ENCODE measurements at regions not wholly inside any gene's neighbourhood (a gene's known extent, or its start where the extent isn't known, plus 50 kb on each side); places are given as distances from the start of the nearest gene placed in this dataset.

DNA sequence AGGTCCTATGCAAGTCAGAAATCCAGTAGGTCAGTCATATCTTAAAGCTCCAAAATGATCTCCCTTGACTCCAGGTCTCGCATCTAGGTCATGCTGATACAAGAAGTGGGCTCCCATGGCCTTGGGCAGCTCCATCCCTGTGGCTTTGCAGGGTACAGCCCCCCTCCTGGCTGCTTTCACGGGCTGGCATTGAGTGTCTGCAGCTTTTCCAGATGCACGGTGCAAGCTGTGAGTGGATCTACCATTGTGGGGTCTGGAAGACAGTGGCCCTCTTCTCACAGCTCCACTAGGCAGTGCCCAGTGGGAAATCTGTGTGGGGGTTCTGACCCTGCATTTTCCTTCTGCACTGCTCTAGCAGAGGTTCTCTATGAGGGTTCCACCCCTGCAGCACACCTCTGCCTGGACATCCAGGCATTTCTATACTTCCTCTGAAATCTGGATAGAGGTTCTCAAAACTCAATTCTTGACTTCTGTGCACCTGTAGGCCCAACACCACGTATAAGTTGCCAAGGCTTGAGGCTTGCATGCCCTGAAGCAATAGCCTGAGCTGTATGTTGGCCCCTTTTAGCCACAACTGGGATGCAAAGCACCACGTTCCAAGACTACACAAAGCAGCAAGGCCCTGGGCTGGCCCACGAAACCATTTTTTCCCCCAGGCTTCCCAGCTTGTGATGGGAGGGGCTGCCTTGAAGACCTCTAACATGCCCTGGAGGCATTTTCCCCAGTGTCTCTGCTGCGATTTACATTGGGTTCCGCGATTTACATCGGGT is 472.7 kb downstream of the NPHP4 start:
- H3K36me3 ChIP-seq (ENCODE audit: insufficient read depth, low read depth, low read length), result no peaks in the 10 kb centered on the region
- H3K27ac ChIP-seq (ENCODE audit: low read length), result no peak overlapping the region
- H3K9me3 ChIP-seq (ENCODE audit: insufficient read depth, low read depth, low read length), result no peaks in the 10 kb centered on the region

DNA sequence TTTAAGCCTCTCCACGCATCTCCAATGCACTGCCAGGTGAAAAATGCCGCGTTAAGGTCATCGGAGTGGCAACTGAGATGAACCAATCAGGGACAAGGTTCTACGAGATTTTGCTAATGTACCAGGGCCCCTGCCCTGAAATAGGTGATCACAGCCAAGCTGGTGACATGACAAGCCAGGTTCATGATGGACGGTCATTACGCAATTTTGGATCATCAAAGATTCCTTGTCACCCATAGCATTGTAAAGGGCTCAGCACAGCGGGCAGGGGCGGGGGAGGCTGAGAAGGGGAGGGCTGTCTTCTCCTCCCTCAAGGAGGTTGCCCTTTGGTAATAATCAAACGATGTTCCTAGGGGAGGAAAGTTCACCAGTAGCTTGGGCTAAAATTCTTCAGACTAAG is 475.5 kb downstream of the NPHP4 start:
- H3K36me3 ChIP-seq (ENCODE audit: insufficient read depth, low read depth, low read length), result no peaks in the 10 kb centered on the region
- H3K27ac ChIP-seq (ENCODE audit: low read length), result no peak overlapping the region
- no peaks in the 10 kb centered on the region; the same call in 1 of the 2 replicates for H3K27me3 ChIP-seq (ENCODE audit: insufficient read depth, low read length)
- no peak overlapping the region for H3K9ac ChIP-seq (ENCODE audit: low read depth, low read length)
- H3K4me1 ChIP-seq (ENCODE audit: insufficient read depth, low read length), result no peaks in the 10 kb centered on the region
- H3K4me3 ChIP-seq (ENCODE audit: low read length), result no peak overlapping the region
- H3K9me3 ChIP-seq (ENCODE audit: insufficient read depth, low read depth, low read length), result no peaks in the 10 kb centered on the region

More for the DNA sequence above, 472.7 kb downstream of the NPHP4 start:
- H3K4me1 ChIP-seq (ENCODE audit: insufficient read depth, low read length), result no peaks in the 10 kb centered on the region
- H3K9ac ChIP-seq (ENCODE audit: low read depth, low read length), result no peak overlapping the region
- H3K4me3 ChIP-seq (ENCODE audit: low read length), result no peak overlapping the region
- peaks cover 5% of the 10 kb centered on the region; the same call in 1 of the 2 replicates for H3K27me3 ChIP-seq (ENCODE audit: insufficient read depth, low read length)

DNA sequence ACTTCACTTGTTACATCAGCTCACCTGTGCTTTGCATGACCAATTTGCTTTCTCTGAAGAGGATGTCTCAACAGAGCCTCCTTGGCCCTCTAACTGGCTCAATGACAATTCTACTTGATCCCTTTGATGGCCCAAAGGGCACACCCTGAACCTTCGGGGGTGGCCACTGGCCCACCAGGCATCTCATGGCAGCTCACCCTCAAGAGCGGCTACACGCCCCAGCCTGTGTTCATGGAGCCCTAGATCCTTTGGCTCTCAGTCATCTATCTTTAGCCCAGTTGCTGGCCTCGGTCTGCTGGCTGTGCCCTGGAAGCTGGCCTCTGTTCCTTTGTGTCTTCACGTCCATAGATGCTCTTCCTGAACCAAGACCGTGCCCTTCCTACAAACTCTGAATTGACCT is 476.7 kb downstream of the NPHP4 start:
- no peaks in the 10 kb centered on the region for H3K9me3 ChIP-seq (ENCODE audit: insufficient read depth, low read depth, low read length)
- H3K9ac ChIP-seq (ENCODE audit: low read depth, low read length), result no peak overlapping the region
- peaks cover 10% of the 10 kb centered on the region; the same call in 1 of the 2 replicates for H3K27me3 ChIP-seq (ENCODE audit: insufficient read depth, low read length)
- no peaks in the 10 kb centered on the region for H3K36me3 ChIP-seq (ENCODE audit: insufficient read depth, low read depth, low read length)
- no peaks in the 10 kb centered on the region for H3K4me1 ChIP-seq (ENCODE audit: insufficient read depth, low read length)
- H3K27ac ChIP-seq (ENCODE audit: low read length), result no peak overlapping the region
- H3K4me3 ChIP-seq (ENCODE audit: low read length), result no peak overlapping the region

DNA sequence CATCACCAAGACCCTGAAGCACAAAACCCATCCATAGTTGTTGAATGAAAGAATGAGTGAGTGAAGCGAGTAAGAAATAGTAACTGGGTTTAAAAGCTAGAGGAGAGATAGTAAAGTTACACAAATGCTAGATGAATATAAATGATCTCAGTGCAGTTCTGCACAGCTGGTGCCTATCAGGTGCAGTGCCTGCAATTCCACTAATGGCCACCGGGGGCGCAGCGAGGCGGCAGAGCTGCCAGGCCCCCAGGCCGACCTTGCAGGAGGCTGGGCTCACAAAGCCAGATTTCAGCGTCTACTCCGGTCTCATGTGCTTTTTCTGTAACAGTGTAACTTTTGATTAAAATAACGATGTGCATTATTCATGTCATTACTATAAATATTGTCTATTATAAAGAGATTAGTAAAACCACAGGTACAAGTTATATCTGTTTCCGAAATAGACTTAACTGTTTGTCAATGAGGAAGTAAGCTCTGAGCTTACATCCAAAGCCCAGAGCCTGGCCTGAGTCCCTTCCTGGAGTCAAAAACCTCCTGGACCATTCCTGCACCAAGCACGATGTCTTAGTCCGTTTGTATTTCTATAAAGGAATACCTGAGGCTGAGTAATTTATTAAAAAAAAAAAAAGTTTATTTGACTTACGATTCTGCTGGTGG is 477.6 kb downstream of the NPHP4 start:
- Histone ChIP-seq H3K27me3 (ENCODE audit: insufficient read depth, low read length) (peaks cover 10% of the 10 kb centered on the region; the same call in 1 of the 2 replicates), H3K9ac (ENCODE audit: low read depth, low read length) (no peak overlapping the region), H3K9me3 (ENCODE audit: insufficient read depth, low read depth, low read length) (no peaks in the 10 kb centered on the region), H3K27ac (ENCODE audit: low read length) (no peak overlapping the region), H3K36me3 (ENCODE audit: insufficient read depth, low read depth, low read length) (no peaks in the 10 kb centered on the region), H3K4me3 (ENCODE audit: low read length) (no peak overlapping the region), H3K4me1 (ENCODE audit: insufficient read depth, low read length) (no peaks in the 10 kb centered on the region)

DNA sequence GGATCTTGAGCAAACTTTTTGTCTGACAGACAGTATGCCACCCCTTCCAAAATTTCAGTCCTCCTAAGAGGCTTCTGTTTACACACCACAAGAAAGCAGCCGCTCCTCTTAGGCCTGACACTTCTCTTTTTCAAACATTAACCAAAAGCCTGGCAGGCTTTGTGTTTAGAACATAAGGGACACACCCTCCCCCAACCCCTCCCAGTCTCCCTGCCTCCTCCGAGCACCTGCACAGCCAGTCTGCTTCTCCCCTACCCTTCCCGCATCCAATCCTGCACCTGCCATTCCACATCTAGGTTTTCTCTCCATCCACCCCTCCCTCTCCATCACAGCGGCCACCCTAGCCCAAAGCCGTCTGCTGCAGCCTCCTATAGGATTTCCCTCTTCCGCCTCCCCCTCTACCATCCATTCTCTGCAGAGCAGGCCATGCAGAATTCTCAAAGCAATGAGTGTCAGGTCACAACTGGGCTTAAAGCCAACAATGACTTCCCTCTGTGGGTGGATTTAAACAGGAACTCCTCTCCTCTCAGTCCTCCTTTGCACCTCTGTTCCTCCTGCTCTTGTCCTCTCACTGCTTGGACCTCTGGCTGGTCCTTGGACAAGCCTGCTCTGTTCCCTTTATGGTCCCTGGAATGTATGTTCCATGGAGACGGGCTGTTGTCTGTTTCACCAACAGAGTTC is 478.2 kb downstream of the NPHP4 start:
- H3K4me1 ChIP-seq (ENCODE audit: insufficient read depth, low read length), result no peaks in the 10 kb centered on the region
- no peak overlapping the region for H3K4me3 ChIP-seq (ENCODE audit: low read length)
- no peak overlapping the region for H3K27ac ChIP-seq (ENCODE audit: low read length)
- H3K36me3 ChIP-seq (ENCODE audit: insufficient read depth, low read depth, low read length), result no peaks in the 10 kb centered on the region
- H3K27me3 ChIP-seq (ENCODE audit: insufficient read depth, low read length), result peaks cover 10% of the 10 kb centered on the region; the same call in 1 of the 2 replicates
- no peaks in the 10 kb centered on the region for H3K9me3 ChIP-seq (ENCODE audit: insufficient read depth, low read depth, low read length)
- no peak overlapping the region for H3K9ac ChIP-seq (ENCODE audit: low read depth, low read length)

DNA sequence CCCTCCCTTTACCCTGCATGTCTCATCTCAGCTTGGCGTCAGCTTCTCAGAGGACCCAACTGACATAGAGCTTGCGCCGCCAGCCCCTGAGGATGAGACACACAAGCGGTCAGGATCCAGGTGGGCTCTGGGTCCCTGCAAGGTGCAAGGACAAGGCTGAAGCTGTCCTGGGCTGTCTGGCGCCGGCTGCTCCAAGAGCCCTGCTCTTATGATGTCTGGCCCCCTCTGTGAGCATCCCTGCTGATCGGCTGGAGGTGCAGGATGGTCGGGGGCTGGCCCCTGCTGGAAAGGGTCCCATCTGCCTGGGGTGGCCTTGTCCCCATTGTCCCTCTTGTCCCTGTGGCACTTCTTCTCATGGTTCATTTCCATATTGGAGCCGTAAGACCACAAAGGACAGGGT is 479.0 kb downstream of the NPHP4 start:
- no peak overlapping the region for H3K9ac ChIP-seq (ENCODE audit: low read depth, low read length)
- H3K27ac ChIP-seq (ENCODE audit: low read length), result no peak overlapping the region
- no peak overlapping the region for H3K4me3 ChIP-seq (ENCODE audit: low read length)
- H3K4me1 ChIP-seq (ENCODE audit: insufficient read depth, low read length), result no peaks in the 10 kb centered on the region
- no peaks in the 10 kb centered on the region for H3K9me3 ChIP-seq (ENCODE audit: insufficient read depth, low read depth, low read length)
- H3K36me3 ChIP-seq (ENCODE audit: insufficient read depth, low read depth, low read length), result no peaks in the 10 kb centered on the region
- peaks cover 10% of the 10 kb centered on the region; the same call in 1 of the 2 replicates for H3K27me3 ChIP-seq (ENCODE audit: insufficient read depth, low read length)

DNA sequence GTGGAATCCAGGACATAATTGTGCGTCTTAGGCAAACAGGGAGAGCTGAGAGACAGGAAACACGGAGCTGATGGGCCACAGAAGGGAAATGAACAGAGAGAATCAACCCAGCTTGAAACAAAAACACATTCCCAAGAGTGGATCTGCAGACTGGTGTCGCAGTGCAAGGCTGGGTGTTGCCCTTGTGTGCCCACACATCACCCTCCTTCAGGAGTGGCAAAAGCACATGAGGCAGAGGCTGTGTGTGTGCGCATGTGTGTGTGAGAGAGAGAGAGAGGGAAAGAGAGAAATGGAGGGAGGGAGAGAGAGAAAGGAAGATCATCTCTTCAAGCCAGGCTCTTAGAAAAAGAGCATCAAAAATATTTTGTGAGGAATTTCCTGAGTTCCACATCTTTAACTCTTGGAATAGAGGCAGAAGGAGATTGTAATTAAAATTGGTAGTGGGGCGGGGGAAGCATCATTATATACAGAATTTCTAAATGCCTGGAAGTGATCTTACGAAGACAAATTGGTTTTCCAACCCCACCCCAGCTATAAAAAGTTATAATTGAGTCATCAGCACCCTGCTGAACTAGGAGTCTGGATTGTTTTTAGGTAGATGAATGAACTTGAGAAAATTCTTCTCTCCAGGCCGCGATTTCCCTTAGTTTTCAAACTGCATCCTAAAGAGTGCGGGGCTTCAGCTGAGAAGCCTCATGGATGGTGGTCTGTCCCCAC is 480.7 kb downstream of the NPHP4 start:
- H3K4me1 ChIP-seq (ENCODE audit: insufficient read depth, low read length), result no peaks in the 10 kb centered on the region
- H3K4me3 ChIP-seq (ENCODE audit: low read length), result no peak overlapping the region
- H3K9me3 ChIP-seq (ENCODE audit: insufficient read depth, low read depth, low read length), result no peaks in the 10 kb centered on the region
- no peak overlapping the region for H3K27ac ChIP-seq (ENCODE audit: low read length)
- no peak overlapping the region for H3K9ac ChIP-seq (ENCODE audit: low read depth, low read length)
- no peaks in the 10 kb centered on the region for H3K36me3 ChIP-seq (ENCODE audit: insufficient read depth, low read depth, low read length)
- peaks cover 10% of the 10 kb centered on the region; the same call in 1 of the 2 replicates for H3K27me3 ChIP-seq (ENCODE audit: insufficient read depth, low read length)

DNA sequence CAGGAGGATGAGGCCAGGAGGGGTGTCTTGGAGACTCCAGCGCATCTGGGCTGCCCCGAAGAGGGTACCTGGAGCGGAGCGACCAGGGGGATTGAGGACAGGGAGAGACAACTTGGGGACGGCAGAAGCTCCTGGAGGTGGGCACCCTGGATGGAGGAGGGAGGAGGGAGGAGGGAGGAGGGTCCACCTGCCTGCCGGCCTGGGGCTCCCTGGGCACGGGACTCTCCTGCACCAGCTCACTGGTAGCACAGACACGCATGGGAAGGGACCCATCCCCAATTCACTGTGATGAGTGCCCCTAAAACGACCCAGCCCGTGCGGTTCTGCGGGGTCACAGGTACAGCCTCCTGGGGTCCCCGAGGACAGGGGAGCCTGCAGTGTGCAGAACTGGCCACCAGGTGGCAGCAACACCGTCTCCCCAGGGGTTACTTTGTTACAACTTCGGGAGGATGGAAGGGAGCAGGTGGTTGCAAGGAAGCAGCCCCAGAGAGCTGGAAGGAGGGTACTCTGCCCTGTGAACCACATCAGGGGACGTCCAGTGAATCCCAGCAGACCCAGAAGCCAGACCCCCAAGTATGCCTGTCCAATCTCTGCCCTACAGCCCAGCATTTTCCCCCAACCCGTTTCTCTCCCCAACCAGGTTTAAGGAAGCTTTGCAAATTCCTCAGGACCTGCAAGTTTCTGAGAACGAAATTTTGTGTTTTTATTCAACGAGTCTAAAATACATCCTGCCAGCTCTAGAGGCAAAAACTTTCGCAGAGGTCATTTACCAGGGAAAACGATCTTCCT is 482.4 kb downstream of the NPHP4 start:
- no peaks in the 10 kb centered on the region for H3K4me1 ChIP-seq (ENCODE audit: insufficient read depth, low read length)
- no peak overlapping the region for H3K9ac ChIP-seq (ENCODE audit: low read depth, low read length)

DNA sequence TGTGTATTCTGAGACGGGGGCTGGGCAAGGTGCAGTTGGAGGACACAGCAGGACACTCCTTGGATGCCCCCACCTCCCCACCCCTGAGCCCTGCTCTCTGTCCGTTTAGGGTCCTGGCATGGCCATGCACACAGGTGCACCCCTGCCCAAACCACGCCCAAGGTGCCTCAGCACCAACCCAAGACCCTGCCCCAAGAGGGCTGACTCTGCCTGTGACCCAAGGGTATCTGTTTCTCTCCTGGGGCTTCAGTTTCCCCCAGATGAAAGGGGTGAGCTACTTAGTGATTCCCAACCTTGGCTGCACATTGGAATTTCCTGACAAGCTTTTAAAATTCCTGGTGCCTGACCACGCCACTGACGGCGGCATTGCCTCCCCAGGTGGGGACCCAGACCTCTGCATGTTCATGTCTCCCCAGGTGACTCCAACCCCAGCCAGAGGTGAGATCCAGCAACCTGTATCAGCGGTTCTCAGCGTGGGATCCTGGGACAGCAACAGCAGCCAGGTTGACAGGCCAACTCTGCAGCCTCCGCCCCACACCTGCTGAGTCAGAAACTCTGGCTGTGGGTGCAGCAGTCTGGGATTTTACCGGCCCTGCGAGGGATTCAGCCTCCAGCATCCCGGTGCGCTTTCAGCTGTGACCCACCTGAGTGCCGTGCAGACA is 483.4 kb downstream of the NPHP4 start:
- Histone ChIP-seq H3K27me3 (ENCODE audit: insufficient read depth, low read length) (peaks cover 10% of the 10 kb centered on the region; the same call in 1 of the 2 replicates), H3K36me3 (ENCODE audit: insufficient read depth, low read depth, low read length) (no peaks in the 10 kb centered on the region), H3K27ac (ENCODE audit: low read length) (no peak overlapping the region), H3K4me3 (ENCODE audit: low read length) (no peak overlapping the region), H3K4me1 (ENCODE audit: insufficient read depth, low read length) (no peaks in the 10 kb centered on the region), H3K9me3 (ENCODE audit: insufficient read depth, low read depth, low read length) (no peaks in the 10 kb centered on the region), H3K9ac (ENCODE audit: low read depth, low read length) (no peak overlapping the region)

More for the DNA sequence above, 482.4 kb downstream of the NPHP4 start:
- Histone ChIP-seq H3K27ac (ENCODE audit: low read length) (no peak overlapping the region), H3K4me3 (ENCODE audit: low read length) (no peak overlapping the region), H3K9me3 (ENCODE audit: insufficient read depth, low read depth, low read length) (no peaks in the 10 kb centered on the region), H3K36me3 (ENCODE audit: insufficient read depth, low read depth, low read length) (no peaks in the 10 kb centered on the region), H3K27me3 (ENCODE audit: insufficient read depth, low read length) (peaks cover 10% of the 10 kb centered on the region; the same call in 1 of the 2 replicates)

DNA sequence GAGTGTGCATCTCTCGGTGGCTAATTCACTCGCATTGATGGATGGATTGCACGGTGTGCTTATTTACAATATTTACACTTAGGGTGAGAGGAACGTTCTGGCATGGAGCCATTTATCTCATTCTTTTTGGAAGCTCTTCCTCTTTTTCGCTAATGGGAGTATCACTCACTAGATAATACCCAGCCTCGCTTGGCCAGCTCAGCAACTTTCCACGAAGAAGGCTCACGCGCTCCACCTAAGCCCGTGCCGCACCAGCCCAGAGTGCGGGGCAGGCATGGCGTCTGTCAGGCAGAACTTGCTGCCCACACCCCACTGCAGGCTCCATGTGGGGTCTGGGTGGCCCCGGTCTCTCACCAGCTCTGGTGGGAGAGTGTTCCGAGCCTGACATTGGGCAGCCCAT is 484.9 kb downstream of the NPHP4 start:
- Histone ChIP-seq H3K4me1 (ENCODE audit: insufficient read depth, low read length) (no peaks in the 10 kb centered on the region), H3K27ac (ENCODE audit: low read length) (no peak overlapping the region), H3K9ac (ENCODE audit: low read depth, low read length) (no peak overlapping the region), H3K36me3 (ENCODE audit: insufficient read depth, low read depth, low read length) (no peaks in the 10 kb centered on the region), H3K4me3 (ENCODE audit: low read length) (no peak overlapping the region), H3K27me3 (ENCODE audit: insufficient read depth, low read length) (peaks cover 10% of the 10 kb centered on the region; the same call in 1 of the 2 replicates), H3K9me3 (ENCODE audit: insufficient read depth, low read depth, low read length) (no peaks in the 10 kb centered on the region)

All from iPS-20b (cell line).